GM19455 (cell line): ENCODE measurements at regions not wholly inside any gene's neighbourhood (a gene's known extent, or its start where the extent isn't known, plus 50 kb on each side); places are given as distances from the start of the nearest gene placed in this dataset.

Experiments
- ATAC-seq: cut with Tn5 transposase; IDR thresholded peaks from one replicate; pipeline ENCODE4 v1.9.1; 2021; ENCODE audit not compliant: unreplicated experiment

DNA sequence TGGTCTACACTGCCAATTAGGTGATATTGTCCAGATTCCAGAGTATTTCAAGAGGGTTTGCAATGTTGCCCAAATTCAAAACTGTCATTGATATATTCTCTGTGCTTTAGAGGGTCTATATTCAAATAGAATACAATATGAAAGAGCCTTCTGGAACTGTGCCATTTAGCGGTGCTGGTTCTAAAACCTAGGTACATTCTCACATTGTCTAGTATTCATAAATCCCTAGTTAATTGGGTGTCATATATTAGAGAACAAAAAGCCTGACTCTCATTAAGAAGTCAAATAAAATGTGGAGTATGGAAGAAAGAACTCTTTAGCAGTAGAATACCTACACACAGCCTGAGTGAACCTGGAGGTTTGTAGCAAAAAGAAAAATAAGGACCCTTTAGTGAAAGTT lies 447.9 kb downstream of the CNTN6 start:
- no peak for ATAC-seq

- no peak for ATAC-seq
Observed at GRCh38 chr3:1551741-1552140, 458.9 kb downstream of the CNTN6 start.

- ATAC-seq = no peak
Observed at GRCh38 chr3:1552831-1553230, 460.0 kb downstream of the CNTN6 start.

DNA sequence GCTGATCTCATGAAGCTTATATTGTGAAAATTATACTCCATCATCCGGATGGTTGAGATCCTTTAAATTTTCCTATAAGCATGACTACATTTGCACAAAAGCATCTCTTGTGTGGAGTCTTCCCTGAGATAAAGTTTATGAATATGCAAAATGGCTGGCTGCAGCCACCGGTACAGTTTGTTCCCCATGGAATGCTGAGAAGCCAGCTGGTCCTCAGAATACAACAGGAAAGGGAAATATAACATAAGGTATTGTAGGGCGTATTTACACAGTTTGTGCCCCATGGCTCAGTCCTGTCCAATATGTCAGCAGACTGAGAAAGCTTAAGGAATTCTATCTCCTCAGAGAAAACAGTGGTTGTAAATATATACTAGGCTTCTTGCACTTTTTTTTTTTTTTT lies 468.6 kb downstream of the CNTN6 start:
- no peak for ATAC-seq

- no peak for ATAC-seq
Observed at GRCh38 chr3:1571736-1572135, 478.9 kb downstream of the CNTN6 start.

GRCh38 chr3:1576047-1576446 lies 483.2 kb downstream of the CNTN6 start:
- ATAC-seq = no peak

- ATAC-seq = no peak
Observed at GRCh38 chr3:1578124-1578806, 485.4 kb downstream of the CNTN6 start.

- no peak for ATAC-seq
Observed at GRCh38 chr3:1583044-1583443, 490.2 kb downstream of the CNTN6 start.

DNA sequence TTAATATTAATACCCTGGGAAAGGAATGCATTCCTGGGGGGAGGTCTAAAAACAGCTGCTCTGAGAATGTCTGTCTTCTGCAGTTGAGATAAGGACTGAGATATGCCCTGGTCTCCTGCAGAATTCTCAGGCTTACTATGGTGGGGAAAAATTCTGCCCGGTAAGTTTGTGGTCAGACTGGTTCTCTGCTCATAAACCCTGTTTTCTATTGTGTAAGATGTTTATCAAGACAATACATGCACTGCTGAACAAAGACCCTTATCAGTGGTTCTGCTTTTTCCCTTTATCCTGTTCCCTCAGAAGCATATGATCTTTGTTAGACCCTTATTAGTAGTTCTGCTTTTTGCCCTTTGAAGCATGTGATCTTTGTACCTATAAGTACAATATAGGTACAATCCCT lies 494.6 kb downstream of the CNTN6 start:
- no peak for ATAC-seq

GRCh38 chr3:1591327-1592028 lies 498.7 kb downstream of the CNTN6 start:
- no peak for ATAC-seq

DNA sequence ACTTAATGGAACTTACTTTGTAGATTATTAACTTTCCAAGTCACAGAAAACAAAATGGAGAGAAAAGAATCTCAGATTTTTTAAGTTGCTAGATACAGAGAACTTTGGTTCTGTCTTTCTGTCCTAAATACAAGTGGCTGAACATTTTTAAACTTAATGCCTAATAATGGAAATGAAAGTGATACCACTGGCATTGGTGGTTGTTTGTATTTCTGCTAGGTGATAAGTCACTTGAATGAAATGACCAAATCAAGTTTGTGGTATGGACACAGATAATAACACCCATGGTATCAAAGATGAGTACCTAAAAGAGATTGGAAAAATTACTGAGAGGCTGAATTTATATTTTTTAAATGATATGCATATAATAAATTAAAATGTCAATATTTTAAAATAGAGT lies 502.1 kb downstream of the CNTN6 start:
- ATAC-seq = no peak

GRCh38 chr3:1600206-1600605 lies 498.5 kb upstream of the CNTN4 start:
- ATAC-seq = no peak

GRCh38 chr3:1600700-1601418 lies 497.8 kb upstream of the CNTN4 start:
- ATAC-seq = no peak

DNA sequence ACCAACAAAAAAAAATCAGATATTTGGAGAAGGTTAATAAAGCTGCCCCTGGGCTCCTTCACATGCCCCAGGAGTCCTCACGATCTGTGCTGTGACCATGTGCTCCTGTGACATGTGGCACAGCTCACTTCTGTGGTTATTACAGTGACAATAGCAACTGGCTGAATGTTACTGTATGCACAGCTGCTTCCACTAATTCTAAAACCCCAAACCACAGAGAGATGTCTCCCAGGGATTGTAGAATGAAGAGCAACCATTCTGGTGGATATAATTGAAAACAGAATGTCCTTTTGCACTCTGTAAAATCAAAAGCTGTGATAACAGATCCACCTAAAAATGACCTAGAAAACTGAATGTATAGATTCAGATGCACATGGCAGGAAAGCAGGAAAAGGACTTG lies 489.2 kb upstream of the CNTN4 start:
- ATAC-seq = no peak

DNA sequence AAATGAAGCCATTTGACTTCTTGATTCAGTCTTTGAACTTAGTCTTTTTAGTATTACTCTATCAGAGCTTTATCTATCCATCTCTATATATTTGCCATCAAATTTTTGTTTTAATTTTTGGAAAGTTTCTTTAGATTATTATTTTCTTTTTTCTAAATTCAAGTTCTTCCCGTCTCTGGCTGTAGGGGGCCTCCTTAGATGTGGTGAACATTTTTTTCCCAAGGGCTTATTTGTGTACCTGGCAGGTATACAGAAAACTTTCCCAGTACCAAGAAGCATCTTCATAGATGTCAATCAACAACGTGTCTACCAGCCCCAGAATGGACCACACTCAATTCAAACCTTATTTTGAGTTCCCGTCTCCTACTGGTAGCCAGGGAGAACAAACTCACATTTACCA lies 486.8 kb upstream of the CNTN4 start:
- no peak for ATAC-seq

GRCh38 chr3:1613962-1614361 lies 484.7 kb upstream of the CNTN4 start:
- no peak for ATAC-seq

DNA sequence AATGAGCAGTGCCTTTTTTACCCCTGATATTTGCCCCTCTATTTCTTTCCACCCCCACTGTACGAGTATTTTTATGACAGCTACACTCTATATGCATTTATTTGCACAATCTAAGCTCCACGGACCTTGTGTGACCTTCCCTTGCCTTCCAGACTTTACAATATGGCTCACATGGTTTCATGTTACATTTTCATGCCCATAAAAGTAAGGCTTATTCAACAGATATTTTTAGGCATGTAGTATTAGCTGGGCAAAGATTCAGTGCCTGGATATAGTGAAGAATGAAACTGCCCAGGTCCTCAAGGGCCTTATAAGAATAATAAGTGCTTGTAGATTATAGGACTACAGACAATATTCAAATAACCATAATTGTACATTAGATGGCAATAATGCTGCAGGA lies 481.9 kb upstream of the CNTN4 start:
- no peak for ATAC-seq

GRCh38 chr3:1623896-1624295 lies 474.8 kb upstream of the CNTN4 start:
- no peak for ATAC-seq

GRCh38 chr3:1632128-1632527 lies 466.5 kb upstream of the CNTN4 start:
- ATAC-seq = no peak

DNA sequence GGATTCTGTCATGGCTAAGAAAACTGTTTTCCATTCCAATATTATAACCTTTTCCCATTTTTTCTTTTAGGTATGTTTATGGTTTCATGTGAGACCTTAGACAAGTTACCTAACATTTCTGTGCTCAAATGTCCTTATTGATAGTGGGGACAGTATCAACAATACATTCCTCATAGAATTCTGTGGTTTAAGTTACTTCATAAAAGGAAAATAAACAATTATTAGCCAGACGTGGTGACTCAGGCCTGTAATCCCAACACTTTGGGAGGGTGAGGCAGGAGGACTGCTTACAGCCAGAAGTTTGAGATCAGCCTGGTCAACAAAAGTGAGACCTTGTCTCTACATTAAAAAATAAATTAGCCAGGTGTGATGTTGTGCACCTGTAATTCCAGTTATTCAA lies 436.8 kb upstream of the CNTN4 start:
- ATAC-seq = no peak

DNA sequence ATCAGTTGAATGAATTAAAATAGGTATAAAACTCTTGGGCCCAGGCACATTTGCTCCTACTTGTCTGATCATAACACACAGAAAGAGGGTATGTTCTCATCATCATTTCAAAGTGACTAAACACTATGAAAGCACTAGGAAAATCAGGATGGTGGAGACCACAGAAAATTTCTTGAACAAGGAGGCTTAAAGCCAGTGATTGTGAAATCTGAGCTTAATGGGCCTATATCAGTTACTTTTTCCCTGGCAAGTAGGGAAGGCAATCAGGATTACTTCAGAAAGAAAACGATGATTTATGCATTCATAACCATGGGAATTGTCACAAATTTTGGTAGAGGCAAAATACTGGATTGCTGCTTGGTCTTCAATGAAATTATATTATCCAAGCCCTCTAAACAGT lies 434.4 kb upstream of the CNTN4 start:
- no peak for ATAC-seq

GRCh38 chr3:1666865-1667264 lies 431.8 kb upstream of the CNTN4 start:
- no peak for ATAC-seq
